ENCODE measurements at regions not wholly inside any gene's neighbourhood (a gene's known extent, or its start where the extent isn't known, plus 50 kb on each side); places are given as distances from the start of the nearest gene placed in this dataset.
"Not testable (repeated sequence)": the region's sequence is repeated elsewhere in the genome, so short reads cannot be mapped to it uniquely, and the experiment has no call there.

DNA sequence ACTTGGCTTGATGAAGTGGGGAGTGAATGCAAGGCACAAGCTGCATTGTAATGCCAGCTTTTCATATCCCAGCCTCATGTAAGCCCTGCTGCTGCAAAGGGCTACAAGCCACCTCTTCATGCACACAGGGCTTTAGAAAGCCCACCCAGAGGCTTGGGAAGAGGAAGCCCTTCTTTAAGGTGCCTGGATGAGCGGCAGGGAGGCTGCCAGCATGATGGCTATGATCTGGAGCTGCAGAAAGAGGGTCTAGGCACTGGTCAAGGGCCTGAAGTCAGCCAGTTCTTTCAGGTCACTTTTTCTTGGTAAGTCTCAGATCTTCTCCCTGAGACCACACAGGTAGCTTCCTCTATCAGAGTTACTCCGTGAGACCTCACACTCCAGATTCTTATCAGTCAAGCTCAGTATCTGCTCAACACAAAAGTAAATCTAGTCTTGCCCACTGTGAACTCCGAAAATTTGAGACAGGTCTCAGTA lies 113.3 kb upstream of the SEC22B start:
- not testable (repeated sequence) for H3K4me2 ChIP-seq (ENCODE audit: low read length); H3K79me2 ChIP-seq (replicated peaks; ENCODE audit: insufficient read depth, low read length)

DNA sequence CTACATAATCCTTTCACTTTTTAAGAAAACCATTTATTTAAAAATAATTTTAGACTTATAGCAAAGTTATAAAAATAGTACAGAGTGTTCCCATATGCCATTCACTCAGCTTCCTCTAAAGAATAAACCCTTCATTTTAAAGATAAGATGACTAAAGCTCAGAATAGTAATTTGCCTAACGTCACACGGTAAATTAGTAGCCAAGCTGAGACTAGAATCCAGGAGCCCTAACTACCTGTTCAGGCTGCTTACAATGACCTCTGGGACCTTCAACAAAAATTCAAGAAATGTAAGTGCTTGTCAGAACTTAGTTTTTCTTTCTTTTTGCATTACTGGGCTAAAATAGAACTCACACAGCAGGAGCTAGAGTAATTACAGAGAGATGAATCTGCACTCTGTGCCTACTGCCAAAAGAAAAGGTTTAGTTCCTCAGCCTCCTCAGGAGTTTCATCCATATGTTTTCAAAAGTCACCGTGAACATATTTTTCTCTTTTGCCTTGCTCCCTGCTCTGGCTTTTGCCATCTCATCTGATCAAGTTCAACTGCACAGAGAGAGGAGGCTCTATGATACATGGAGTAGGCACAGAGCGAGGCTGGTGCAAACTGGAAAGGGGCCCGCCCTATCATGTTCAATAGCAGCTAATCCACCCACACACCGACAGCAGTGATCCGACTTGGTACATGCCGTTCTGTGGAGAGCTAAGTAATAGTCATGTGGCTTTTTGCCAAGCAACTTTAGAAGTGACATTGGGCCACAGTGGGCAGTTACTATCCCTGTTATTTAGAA lies 112.7 kb upstream of the SEC22B start:
- not testable (repeated sequence) for H3K9me3 ChIP-seq (ENCODE audit: low read length); H3K4me3 ChIP-seq (ENCODE audit: low read length); H3K9me2 ChIP-seq (ENCODE audit: insufficient read depth, low read length); H3K4me2 ChIP-seq (ENCODE audit: low read length); H3K79me2 ChIP-seq (replicated peaks; ENCODE audit: insufficient read depth, low read length); H3K9ac ChIP-seq (ENCODE audit: low read length); H3K27ac ChIP-seq (ENCODE audit: low read length); H4K20me1 ChIP-seq (ENCODE audit: insufficient read depth); H2AFZ ChIP-seq (ENCODE audit: low read depth, low read length); H3K27me3 ChIP-seq (ENCODE audit: insufficient read depth, low read depth, low read length); H3F3A ChIP-seq (ENCODE audit: insufficient read depth, low read length, poor library complexity, severe bottlenecking); H3K36me3 ChIP-seq (ENCODE audit: insufficient read depth, low read length)

More for the DNA sequence above, 113.3 kb upstream of the SEC22B start:
- H2AFZ ChIP-seq (ENCODE audit: low read depth, low read length); H3K36me3 ChIP-seq (ENCODE audit: insufficient read depth, low read length); H3K27ac ChIP-seq (ENCODE audit: low read length); H3K9me2 ChIP-seq (ENCODE audit: insufficient read depth, low read length); H3K9me3 ChIP-seq (ENCODE audit: low read length); H4K20me1 ChIP-seq (ENCODE audit: insufficient read depth); H3K27me3 ChIP-seq (ENCODE audit: insufficient read depth, low read depth, low read length); H3F3A ChIP-seq (ENCODE audit: insufficient read depth, low read length, poor library complexity, severe bottlenecking); H3K9ac ChIP-seq (ENCODE audit: low read length); H3K4me3 ChIP-seq (ENCODE audit: low read length): not testable (repeated sequence)

DNA sequence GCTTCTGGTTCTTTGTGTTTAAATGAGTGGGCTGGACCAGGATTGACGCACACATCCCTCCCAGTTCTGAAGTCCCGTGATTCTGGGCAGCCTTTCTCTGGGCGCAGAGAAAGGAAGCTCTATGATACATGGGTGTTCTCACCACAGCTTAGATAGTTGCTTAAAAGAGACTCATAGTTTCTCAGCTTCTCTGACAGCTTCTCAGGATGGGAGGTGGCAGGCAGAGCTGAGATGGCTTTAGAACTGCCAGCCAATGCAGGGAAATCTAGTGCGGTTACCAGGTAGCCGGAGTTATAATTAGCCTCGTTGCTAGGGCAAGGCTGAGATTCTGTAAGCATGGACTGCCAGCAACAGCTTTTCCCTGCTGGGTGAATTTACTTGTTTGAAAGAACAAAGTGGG lies 111.8 kb upstream of the SEC22B start:
- not testable (repeated sequence) for H3K4me2 ChIP-seq (ENCODE audit: low read length); H3K79me2 ChIP-seq (replicated peaks; ENCODE audit: insufficient read depth, low read length)

DNA sequence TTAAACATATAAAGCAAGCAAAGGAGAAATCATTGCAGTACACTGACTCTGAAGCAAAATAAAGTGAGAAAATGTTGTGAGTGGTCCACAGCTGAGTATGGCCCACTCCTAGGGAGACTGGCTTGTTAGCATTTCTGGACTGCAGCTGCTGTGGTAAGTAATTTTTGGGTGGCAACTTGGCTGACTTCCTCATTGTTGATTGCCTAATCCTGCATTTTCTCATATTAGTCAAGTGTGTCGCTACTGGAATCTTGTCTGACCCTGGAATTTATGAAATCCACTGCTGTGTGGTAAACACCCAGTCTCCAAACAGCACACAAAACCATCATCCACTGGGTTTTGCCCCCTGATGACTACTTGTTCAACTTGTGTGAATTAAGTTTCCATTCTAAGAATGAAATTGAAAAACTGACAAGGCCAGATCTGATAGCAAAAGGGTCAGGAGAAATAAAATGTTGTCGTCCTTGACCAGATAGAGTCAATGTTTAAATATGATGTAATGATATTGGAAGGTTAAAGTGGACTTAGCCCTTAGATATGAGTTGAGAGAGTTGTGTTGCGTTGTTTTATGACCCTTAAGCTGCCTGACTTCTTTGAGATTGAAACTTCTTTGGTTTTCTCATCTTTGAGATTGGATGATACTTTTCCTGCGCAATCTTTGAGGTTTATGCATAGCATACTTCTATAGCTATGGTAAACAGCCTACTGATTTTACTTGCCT lies 106.6 kb upstream of the SEC22B start:
- not testable (repeated sequence) for H3F3A ChIP-seq (ENCODE audit: insufficient read depth, low read length, poor library complexity, severe bottlenecking); H2AFZ ChIP-seq (ENCODE audit: low read depth, low read length); H3K4me2 ChIP-seq (ENCODE audit: low read length); H3K27ac ChIP-seq (ENCODE audit: low read length); H3K4me3 ChIP-seq (ENCODE audit: low read length); H3K9me2 ChIP-seq (ENCODE audit: insufficient read depth, low read length); H3K27me3 ChIP-seq (ENCODE audit: insufficient read depth, low read depth, low read length); H3K79me2 ChIP-seq (replicated peaks; ENCODE audit: insufficient read depth, low read length); H3K36me3 ChIP-seq (ENCODE audit: insufficient read depth, low read length); H4K20me1 ChIP-seq (ENCODE audit: insufficient read depth); H3K9me3 ChIP-seq (ENCODE audit: low read length); H3K9ac ChIP-seq (ENCODE audit: low read length)

More for the DNA sequence above, 111.8 kb upstream of the SEC22B start:
- not testable (repeated sequence) for H3K9me2 ChIP-seq (ENCODE audit: insufficient read depth, low read length); H3K27ac ChIP-seq (ENCODE audit: low read length); H2AFZ ChIP-seq (ENCODE audit: low read depth, low read length); H3K36me3 ChIP-seq (ENCODE audit: insufficient read depth, low read length); H3K4me3 ChIP-seq (ENCODE audit: low read length); H3F3A ChIP-seq (ENCODE audit: insufficient read depth, low read length, poor library complexity, severe bottlenecking); H3K9me3 ChIP-seq (ENCODE audit: low read length); H3K27me3 ChIP-seq (ENCODE audit: insufficient read depth, low read depth, low read length); H3K9ac ChIP-seq (ENCODE audit: low read length); H4K20me1 ChIP-seq (ENCODE audit: insufficient read depth)

DNA sequence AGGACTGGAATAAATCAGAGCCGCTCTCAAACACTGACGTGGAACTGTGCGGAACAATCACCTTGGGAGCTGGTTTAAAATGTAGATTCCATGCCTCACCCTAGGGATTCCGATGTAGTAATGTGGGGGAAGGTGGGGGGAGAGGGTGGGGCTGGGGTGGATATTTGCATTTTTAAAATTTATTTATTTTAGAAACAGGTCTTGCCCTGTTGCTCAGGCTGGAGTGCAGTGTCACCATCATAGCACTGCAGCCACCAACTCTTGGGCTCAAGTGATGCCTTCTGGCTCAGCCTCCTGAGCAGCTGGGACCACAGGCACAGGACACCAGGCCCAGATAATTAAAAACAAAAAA lies 101.9 kb upstream of the SEC22B start:
- not testable (repeated sequence) for H3F3A ChIP-seq (ENCODE audit: insufficient read depth, low read length, poor library complexity, severe bottlenecking); H4K20me1 ChIP-seq (ENCODE audit: insufficient read depth); H2AFZ ChIP-seq (ENCODE audit: low read depth, low read length); H3K4me2 ChIP-seq (ENCODE audit: low read length); H3K27ac ChIP-seq (ENCODE audit: low read length); H3K9me2 ChIP-seq (ENCODE audit: insufficient read depth, low read length); H3K9me3 ChIP-seq (ENCODE audit: low read length); H3K36me3 ChIP-seq (ENCODE audit: insufficient read depth, low read length); H3K79me2 ChIP-seq (replicated peaks; ENCODE audit: insufficient read depth, low read length); H3K4me3 ChIP-seq (ENCODE audit: low read length); H3K9ac ChIP-seq (ENCODE audit: low read length); H3K27me3 ChIP-seq (ENCODE audit: insufficient read depth, low read depth, low read length)

DNA sequence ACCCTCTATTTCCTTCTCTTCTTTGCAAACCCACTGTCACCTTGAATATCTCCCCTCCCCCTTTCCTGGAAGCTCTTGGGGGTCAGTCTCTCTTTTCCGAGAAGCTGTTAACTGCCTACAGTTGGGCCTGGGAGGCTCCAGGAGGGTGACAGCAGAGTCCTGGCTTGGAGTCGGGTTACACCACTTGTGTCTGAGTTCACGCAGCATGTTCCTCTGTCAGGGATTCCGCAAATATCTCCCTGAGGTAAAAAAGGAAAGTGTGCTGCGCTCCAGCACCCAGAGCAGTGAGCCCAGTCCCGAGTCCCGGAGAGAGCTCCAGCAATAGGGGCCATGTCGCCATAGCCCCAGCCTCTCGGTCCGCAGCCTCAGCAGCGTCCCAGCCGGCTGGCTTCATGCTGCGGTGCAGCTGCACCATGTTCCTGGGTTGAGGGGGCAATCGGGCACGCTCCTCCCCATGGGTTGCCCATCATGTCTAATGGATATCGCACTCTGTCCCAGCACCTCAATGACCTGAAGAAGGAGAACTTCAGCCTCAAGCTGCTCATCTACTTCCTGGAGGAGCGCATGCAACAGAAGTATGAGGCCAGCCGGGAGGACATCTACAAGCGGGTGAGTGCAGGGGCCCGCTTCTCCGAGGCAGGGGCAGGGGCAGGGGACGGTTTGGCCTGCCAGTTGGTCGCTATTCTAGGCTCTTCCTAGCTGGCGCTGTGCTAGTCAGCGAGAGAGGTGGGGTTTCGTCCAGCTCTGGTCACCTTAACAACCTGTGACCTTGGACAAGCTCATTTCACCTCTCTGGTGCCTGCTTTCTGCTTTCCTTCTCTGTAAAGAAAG lies 101.3 kb upstream of the SEC22B start:
- not testable (repeated sequence) for H3F3A ChIP-seq (ENCODE audit: insufficient read depth, low read length, poor library complexity, severe bottlenecking); H3K9me2 ChIP-seq (ENCODE audit: insufficient read depth, low read length); H3K9me3 ChIP-seq (ENCODE audit: low read length); H3K27ac ChIP-seq (ENCODE audit: low read length); H3K4me2 ChIP-seq (ENCODE audit: low read length); H3K36me3 ChIP-seq (ENCODE audit: insufficient read depth, low read length); H3K4me3 ChIP-seq (ENCODE audit: low read length); H3K79me2 ChIP-seq (replicated peaks; ENCODE audit: insufficient read depth, low read length); H2AFZ ChIP-seq (ENCODE audit: low read depth, low read length); H4K20me1 ChIP-seq (ENCODE audit: insufficient read depth); H3K27me3 ChIP-seq (ENCODE audit: insufficient read depth, low read depth, low read length); H3K9ac ChIP-seq (ENCODE audit: low read length)

DNA sequence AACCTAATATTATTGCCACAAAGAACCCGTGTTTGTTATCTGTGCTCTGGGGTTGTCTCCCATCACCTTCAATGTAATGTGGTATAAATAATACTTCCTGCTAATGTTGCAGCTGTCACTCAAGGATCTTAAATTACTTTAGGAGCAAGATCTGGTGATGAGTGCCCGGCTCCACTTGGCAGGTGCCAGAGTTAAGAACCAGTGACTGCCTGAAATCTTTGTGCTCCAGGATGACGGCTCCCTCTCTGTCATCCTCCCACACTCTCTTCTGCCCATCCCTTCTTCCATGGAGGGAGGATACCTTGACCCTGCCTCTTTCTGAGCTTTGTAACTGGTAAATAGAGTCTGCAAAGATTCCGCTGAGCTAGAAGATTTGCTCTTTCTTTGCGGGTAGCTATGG lies 100.4 kb upstream of the SEC22B start:
- not testable (repeated sequence) for H3K27me3 ChIP-seq (ENCODE audit: insufficient read depth, low read depth, low read length); H3K36me3 ChIP-seq (ENCODE audit: insufficient read depth, low read length); H4K20me1 ChIP-seq (ENCODE audit: insufficient read depth); H3K27ac ChIP-seq (ENCODE audit: low read length); H3K79me2 ChIP-seq (replicated peaks; ENCODE audit: insufficient read depth, low read length); H3K9ac ChIP-seq (ENCODE audit: low read length); H3K9me2 ChIP-seq (ENCODE audit: insufficient read depth, low read length); H3K9me3 ChIP-seq (ENCODE audit: low read length); H3K4me3 ChIP-seq (ENCODE audit: low read length); H3F3A ChIP-seq (ENCODE audit: insufficient read depth, low read length, poor library complexity, severe bottlenecking); H3K4me2 ChIP-seq (ENCODE audit: low read length); H2AFZ ChIP-seq (ENCODE audit: low read depth, low read length)
